GM20000 (cell line): ENCODE measurements at regions not wholly inside any gene's neighbourhood (a gene's known extent, or its start where the extent isn't known, plus 50 kb on each side); places are given as distances from the start of the nearest gene placed in this dataset.

ENCODE experiments used
- DNase-seq: peaks from one replicate; pipeline ENCODE4 v3.0.0; 2012; ENCODE audit warnings: low spot score
- CTCF ChIP-seq: IDR thresholded peaks from 2 replicates; pipeline ENCODE4 v1.5.1; 2012; ENCODE audit warnings: mild to moderate bottlenecking, control low read depth; ENCODE audit errors: extremely low read depth, missing control alignments

DNA sequence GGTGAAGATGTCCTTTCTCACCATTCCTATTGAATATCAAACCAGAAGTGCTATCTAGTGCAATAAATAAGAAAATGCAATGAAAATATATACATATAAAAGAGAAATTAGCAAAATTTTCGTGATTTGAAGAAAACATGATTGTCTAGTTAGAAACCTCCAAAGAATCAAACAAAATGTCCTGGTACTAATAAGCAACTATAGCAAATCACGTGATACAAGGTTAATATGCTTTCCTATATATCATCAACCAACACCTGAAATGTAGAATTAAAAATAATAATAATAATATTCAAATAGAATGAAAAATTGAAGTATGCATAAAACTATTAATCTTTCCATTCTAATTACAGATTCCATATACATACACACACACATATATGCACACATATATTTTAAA is 183.9 kb upstream of the POM121L12 start:
- DNase-seq: no peak
- TF ChIP-seq CTCF: no peak

DNA sequence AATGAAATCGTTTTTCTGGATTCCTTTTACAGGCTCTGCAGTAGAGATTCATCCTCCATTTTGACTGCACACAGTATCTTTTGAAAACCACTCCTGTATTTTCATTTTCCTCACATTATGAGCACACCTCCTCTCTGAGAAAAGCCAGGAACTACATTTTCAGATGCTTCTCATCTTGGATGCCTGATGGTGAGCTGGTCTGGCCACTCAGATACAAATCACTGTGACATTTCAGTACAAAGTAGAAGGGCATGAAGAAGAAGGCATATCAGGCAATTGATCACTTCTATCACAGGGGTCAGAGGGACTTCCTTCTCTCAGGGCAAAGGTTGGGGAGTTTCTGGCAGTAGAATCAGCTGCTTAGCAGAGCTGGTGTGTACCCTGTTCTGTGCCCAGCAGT is 192.0 kb upstream of the POM121L12 start:
- no peak for TF ChIP-seq CTCF
- DNase-seq: no peak

DNA sequence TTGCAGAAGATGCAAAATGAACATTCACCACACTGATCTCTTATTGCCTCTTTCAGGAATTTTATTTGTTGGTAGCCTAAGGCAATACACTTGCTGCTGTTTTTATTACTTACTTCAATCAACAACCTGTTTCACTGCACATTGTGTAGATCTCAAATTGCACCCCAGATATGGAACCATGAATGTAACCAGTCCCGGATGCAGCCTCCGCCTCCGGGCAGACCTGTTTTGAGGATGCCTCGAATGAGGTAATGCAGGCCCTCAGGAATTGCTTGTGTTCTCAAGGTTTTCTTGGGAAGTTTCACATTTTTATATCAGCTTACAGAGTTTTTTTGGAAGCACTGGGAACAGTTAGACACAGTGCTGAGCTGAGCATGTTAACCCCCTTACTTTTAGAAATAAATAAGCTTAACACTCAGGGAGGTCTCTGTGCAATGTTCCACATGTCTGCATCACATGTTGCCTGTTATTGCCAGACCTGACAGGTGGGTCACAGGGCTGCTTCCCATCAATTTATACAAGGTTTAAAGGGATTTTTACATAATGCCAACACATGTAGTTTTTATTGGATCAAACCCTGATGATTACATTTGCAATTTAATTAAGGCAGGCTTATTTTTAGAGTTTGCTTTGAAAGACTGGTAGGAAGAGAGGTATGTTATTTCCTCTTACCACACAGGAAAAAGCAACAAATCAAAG is 193.1 kb upstream of the POM121L12 start:
- TF ChIP-seq CTCF: no peak
- no peak for DNase-seq

- TF ChIP-seq CTCF: no peak
Measured at GRCh38 chr7:52838981-52839411, 196.4 kb upstream of the POM121L12 start.

GRCh38 chr7:52831321-52831720 is 204.1 kb upstream of the POM121L12 start:
- DNase-seq: no peak
- TF ChIP-seq CTCF: no peak

More at GRCh38 chr7:52838981-52839411, 196.4 kb upstream of the POM121L12 start:
- DNase-seq: no peak

GRCh38 chr7:52830801-52831200 is 204.6 kb upstream of the POM121L12 start:
- TF ChIP-seq CTCF: no peak
- no peak for DNase-seq

DNA sequence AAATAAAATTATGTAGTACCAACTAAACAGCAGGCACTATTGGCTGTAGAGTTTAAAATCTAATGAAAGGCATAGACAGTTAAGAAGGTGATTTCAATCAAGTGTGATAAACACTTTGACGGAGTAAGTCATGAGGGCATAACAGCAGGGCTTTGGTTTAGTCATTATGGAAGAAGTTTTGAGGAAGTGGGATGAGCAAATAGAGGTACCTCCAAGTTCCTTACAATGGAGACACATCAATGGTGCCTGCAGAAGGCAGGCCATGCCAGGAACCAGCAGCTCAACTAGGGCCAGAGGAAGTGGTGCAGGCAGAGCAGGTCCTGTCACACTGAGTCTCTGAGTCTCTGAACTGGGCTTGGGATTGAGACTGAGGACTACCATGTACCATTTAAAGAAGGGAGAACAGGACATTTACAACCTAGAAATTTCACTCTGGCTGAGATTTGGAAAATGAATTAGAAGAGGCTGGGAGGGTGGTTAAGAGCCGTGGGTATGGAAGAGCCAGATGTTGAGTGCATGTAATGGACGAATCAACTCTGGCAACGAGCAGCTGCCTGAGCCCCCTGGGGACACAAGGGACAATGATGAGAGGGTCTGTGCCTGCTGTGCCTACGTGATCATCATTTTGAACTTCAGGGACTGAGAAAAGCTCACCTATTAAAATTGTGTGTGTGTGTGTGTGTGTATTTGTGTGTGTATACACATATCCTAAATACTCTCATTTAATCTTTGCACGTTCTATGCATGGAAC is 208.7 kb upstream of the POM121L12 start:
- no peak for DNase-seq

More for the DNA sequence above, 208.7 kb upstream of the POM121L12 start:
- TF ChIP-seq CTCF: no peak
